ENCODE measurements at regions not wholly inside any gene's neighbourhood (a gene's known extent, or its start where the extent isn't known, plus 50 kb on each side); places are given as distances from the start of the nearest gene placed in this dataset.

DNA sequence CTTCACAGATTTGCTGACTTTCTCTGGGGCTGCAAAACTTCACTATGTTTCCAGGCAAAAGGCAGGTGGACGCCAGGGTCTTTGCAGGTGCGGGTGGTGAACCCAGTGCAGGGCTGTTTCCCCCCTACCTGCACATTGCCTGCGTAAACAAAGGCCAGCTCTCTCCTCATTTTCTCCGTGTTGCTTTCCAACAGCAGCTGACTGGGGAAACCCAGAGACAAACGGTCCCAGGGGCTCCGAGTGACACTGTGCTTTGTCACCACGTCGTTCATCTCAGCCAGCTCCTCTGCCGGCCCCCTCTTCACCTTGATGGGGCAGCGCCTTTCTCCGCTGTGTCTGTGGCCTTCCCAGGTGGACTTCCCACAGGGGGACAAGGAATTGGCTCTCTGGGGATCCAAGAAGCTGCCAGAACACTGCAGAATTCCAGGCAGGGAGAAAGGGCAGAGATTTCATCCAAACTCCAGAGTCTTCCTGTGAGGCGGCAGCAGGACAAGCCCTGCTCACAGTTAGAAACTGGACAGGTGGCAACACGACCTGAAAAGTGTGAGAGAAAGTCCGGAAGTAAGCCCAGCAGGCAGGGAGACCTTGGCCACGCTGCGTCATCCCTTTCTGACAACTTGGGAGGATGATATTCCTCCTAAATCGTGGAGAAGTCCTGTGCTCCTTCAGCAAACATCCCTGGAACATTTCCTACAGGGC is 1493.7 kb downstream of the TBC1D22A start:
- DNase-seq = no peak

- DNase-seq = peak; percentile 67
These were observed 1491.9 kb downstream of the TBC1D22A start for GRCh38 chr22:48254311-48254873.

DNA sequence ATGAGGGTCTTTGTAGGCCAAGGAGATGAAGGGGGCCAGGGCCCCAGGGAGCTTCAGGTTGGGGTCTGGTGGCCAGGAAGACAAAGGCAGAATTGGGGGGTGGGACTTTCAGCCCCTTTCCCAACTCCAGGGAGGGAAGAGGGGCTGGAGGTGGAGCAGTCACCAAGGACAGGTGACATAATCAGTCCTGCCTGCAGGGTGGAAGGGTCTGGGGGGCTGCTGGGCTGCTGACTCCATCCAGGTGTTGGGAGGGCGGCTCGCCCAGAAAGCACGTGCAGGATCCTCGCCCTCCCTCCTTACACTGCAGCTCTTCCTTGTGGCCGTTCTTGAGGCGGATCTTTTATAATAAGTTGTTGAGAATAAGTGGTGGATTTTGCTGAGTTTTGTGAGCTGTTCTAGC is 1491.1 kb downstream of the TBC1D22A start:
- DNase-seq = peak; percentile 22

DNA sequence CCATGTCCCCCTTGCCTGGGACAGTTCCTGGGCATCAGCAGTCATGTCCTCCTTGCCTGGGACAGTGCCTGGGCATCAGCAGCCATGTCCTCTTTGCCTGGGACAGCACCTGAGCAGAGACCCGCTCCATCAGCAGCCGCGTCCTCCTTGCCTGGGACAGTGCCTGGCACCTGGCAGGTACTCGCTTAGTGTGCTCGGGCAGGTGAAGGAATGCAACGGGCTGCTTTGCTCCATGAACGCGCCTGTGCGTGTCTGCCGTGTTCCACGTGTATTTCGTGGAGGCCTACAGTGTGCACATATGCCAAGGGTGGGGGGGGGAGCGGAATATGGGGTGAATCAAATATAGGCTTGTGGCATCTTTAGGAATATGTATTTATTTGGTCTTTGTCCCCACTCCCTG is 1490.7 kb downstream of the TBC1D22A start:
- DNase-seq = no peak

GRCh38 chr22:48251629-48252028 is 1489.2 kb downstream of the TBC1D22A start:
- DNase-seq = no peak

GRCh38 chr22:48250937-48251530 is 1488.6 kb downstream of the TBC1D22A start:
- DNase-seq = no peak

DNA sequence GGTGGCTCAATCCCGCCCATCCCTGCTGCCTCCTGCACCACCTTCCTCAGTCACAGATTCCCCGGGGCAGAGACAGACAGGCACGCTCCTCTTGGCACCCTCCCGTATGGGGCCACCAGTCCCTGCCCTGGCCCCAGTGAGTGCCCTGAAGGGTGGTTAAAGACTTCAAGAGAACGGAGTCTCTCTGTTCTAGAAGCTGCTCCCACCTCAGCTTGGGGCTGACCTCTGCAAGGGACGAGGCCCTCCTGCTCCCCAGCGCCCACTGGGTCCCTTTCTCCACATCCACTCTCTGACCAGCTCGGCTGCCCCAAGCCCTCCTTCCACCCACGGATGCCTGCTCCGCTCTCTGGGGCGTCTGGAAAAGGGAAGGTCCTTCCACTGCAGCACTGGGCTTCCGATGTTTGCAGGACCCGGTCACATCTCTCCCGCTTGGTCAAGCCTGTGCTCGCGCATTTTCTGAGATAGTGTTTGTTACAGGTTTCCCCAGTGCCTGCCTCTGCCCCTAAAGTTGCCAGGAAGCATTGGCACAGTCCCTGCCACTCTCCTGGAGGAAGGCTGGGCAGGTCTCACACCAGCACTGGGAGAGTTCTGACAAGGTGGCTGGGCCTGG is 1487.9 kb downstream of the TBC1D22A start:
- no peak for DNase-seq

DNA sequence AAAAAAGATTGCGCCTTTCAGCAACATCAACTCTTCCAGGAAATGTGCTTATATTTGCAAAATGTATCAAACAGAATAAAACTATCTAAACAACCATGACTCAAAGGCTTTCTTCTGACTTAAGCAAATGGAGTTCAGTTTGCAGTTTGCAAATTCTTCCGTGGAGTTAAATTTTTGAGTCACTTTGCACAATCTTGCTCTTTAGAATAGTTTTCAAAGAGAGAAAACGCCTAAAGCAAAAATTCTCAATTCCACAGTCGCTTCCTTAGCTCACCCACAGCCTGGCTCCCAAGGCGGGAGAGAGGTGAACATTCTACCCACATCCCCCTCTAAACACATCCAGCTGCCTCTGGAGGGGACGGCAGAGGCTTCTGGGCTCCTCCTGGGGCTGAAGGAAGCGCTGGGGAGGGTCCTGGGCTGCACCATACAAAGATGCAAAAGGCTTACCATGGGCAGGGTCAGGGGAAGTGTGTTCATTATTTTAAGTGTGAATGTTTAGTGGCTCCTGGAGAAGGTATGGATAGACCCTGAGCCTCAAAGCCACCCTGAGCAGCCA is 1487.3 kb downstream of the TBC1D22A start:
- DNase-seq = no peak

DNA sequence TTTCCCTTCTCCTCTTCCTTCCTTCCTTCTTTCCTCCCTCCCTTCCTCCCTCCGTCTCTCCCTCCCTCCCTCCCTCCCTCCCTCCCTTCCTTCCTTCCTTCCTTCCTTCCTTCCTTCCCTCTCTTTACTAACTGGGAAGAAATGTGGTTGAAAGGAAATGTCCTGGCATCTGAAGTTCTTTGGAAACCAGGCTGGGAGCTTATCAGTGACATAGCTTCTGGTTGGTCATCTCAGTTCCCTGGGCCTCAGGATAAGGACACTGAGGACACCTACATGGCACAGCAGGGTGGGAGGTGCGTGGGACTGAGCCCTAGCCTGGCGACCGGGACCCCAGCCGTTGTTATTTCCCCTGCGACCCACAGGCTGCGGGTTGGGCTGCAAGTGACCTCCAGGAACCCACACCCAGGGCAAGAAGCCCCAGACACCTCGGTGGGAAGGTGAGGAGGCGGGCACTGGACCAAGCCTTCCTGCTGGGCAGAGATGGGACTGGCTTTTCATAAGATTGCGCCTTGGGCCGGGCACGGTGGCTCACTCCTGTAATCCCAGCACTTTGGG is 1486.5 kb downstream of the TBC1D22A start:
- no peak for DNase-seq

DNA sequence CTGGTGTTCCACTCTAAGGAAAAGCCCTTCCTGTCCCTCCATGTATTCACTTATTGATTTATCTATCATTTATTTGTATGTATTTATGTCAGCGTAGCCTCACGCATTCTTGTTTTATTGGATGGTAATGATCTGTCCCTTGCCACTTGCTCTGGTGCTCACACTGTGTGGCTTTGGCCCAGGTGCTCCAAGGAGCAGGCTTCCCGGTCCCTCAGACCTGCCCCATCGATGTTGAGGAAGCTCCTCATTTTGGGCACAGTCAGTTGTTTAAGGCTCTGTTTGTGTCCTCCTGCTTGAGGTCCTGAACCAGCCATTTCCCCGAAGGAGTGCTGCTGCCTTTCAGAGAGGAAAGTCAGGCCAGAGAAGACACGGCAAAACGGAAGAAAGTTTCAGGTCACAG is 1485.4 kb downstream of the TBC1D22A start:
- no peak for DNase-seq

DNA sequence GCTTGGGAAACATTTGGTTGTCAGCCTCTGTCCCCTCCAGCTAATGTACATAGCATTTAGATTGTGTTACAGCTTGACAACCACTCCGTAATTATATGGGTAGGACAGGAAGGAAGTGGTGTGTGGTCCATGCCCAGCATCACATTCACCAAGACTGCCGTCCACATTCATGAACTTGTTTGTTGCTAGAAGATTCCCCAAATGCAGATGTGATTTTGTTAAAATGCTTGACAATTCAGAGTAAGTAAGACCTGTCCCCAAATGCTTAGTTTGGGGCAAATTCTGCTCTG is 1482.7 kb downstream of the TBC1D22A start:
- DNase-seq = no peak

GRCh38 chr22:48244388-48245195 is 1482.1 kb downstream of the TBC1D22A start:
- no peak for DNase-seq

DNA sequence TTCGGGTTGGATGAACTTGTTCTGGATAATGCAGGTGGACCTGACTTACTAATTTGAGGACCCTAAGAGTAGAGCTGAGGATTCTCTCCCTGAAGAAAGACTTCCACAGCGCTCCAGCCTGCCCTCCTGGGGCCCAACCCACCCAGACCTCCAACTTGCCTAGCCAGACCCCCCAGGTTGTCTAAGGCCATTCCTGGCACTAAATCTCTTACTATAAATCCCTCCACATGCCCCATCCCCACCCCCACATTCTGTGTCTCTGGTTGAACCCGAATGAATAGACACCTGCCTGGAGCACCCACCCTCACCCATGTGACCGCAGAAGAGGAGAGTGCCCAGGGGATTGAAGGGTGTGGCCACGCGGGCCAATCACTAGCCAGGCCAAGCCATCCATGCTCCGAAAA is 1480.0 kb downstream of the TBC1D22A start:
- no peak for DNase-seq

DNA sequence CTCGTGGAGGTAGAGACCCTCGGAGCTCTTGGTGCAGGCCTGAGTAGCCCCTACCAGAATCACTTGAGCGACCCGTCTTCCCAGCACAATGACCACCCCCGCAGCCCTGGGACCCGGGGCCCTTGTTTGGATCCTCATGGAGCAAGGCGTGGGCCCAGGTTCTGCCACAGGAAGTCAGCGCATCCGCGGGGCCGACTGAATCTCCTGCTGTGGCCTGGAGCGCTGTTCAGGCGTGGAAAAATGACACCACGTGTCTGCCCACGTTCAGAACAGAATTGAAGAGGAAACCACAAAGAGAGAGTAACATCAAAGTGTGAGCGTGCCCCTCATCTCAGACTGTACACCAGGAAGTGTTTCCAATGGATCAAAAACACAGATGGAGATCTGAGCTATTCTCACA is 1479.2 kb downstream of the TBC1D22A start:
- DNase-seq = no peak

- DNase-seq = no peak
These were observed 1478.4 kb downstream of the TBC1D22A start for GRCh38 chr22:48240935-48241230.

DNA sequence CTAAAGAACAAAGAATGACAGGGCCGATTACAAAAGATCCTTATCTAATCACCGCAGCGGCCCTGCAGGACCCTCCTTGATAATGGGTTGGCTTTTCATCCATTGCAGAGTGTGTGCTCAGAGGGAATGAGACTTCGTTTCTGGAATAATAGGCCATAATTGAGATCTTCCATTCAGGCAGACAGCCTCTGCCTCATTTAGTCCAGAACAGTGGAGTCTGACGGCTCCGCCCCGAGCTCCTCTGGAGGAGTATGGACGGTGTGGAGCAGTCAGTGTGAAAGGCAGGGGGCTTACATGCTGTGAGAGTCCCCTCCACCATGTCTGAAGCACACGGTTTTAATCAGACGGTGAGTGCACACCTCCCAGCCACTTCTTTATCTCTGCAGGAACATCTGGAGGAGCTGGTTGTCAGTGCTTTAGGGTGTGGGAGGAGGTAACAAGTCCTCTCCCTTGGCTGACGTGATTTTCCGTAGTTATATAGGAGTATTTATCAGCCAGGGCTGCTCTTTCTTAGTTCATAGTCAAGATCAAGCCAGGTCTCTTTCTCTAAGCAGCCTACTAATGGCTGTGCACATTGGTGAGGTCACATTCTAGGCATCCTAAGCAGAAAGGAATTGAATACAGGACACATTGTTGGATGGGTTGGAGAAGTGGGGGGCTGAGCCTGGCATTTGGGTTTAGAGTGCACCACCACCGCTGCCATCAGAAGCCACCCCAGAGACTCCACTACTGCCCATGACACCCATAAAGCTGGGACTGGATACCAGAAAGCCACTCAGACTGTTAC is 1477.9 kb downstream of the TBC1D22A start:
- no peak for DNase-seq

DNA sequence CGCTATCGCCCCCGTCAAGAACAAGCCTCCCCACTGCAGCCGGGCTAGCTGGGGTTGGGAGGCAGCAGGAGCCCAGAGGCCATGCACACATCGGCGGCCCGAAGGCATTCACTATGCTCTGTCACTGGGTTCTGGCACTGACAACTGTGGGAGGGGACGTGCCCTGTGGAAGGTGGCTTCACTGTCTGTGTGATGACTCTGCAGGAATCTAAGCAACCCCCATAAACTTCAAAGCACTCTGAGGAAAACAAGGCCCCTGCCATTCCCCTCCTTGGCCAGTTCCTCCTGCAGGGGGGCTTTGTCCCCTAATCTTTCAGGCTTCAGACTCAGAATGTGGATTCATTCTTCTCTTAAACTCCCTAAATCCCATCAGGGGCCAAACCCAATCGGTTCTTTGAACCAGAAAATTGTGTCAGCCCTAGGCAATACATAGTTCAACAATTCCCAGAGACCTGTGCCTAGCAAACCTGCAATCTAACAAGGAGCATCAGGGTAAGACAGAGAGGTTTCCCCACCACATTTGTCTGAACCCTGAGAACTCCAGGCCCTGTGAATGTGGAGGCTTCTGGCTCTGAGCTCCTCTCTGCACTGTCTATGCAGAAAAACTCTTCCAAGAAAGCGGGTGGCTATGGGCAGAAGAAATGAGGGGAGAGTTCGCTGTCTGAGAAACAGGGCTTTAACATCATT is 1477.2 kb downstream of the TBC1D22A start:
- no peak for DNase-seq

GRCh38 chr22:48238966-48239365 is 1476.5 kb downstream of the TBC1D22A start:
- no peak for DNase-seq

DNA sequence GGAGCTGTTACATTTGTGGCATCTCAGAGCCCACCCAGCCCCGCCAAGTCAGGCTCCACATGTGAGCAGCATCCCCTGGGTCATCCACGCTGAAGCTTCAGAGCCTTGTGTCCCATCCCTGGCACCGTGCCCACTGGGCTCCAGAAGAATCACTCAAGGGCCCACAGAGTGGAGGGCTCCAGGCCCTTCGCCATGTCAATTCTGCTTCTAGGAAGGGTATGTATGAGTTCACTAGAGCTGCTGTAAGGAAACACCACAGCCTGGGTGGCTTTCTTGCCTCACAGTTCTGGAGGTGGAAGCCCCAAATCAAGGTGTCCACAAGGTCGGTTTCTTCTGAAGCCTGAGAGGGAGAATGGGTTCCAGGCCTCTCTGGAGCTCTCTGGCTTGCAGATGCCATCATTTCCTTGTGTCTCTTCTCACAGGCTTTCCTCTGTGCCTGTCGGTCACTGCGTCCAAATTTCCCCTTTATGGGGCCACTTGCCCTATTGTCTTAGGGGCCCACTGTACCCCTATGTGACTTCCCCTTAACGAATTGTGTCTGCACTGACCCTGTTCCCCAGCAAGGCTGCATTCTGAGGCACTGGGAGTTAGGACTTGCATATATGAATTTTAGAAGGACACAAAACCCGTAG is 1476.0 kb downstream of the TBC1D22A start:
- no peak for DNase-seq

DNA sequence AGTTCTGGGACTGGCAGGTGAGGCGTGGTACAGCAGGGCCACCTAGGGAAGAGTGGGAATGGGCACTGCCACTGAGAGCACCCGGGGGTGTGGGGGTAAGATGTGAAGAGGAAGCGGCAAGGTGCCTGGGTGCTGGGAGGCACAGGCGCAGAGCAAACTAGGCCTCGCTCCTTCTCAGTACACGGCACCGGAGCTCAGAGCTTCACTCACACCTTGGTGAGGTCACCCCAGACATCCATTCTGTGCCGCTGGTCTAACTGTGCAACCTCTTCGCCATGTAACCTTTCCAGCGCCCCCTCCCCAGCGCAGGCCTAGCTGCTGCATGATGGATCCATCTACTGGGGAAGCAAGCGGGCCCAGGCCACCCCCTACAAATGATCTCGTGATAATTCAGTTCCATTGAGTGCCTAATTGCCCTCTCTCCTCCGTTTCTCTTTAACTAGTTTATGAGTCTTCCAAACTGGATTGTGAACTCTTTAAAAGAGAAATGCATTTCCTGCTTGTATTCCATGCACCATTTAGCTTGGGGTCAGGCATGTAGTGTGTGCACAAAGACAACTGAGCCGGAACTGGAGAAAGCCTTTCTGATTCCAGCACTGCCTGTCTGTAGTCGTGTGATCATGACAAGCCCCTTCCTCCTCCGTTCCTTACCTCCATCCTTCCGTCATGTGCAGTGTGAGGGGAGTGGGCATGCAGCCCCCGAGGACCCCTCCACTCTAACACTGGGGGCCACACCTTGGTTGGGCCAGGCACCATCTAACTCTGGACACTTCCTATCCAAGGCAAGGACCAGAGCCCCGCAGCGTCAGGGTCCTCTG is 1475.2 kb downstream of the TBC1D22A start:
- peak; percentile 38 for DNase-seq
